ENCODE measurements at regions not wholly inside any gene's neighbourhood (a gene's known extent, or its start where the extent isn't known, plus 50 kb on each side); places are given as distances from the start of the nearest gene placed in this dataset.

DNA sequence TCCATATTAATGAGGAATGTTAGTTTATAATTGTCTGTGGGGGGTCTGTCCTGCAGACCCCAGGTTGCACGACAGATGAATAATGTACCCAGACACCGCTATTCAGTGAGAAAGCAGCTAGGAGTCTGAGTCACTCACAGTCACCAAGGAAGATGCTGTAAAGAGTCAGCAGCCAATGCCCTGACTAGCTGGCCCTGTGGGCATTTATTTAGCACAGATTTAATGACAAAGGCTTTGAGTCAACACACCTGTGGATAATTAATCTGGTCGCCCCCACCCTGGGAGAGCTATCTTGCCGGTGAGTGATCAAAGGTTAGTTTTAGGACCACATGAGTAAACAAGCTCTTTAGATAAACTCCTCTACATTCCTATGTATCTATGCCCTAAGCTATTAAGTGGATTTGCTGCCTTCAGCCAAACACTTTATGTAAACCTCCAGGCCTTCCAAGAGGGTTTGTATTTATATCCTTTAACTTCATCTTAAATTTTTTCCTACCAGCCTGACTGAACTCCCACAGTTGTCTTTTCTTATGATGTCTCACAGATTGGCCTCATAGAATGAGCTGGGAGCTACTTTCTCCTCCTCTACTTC is 180.0 kb upstream of the ADCY1 start:
- H3K79me2 ChIP-seq (ENCODE audit: insufficient read depth, low read depth, low read length), result no peaks in the 10 kb centered on the region
- no peak overlapping the region for H2AFZ ChIP-seq (ENCODE audit: low read length)
- H3K9me2 ChIP-seq (ENCODE audit: insufficient read depth, low read length), result no peaks in the 10 kb centered on the region
- H3K9me3 ChIP-seq (ENCODE audit: low read length), result no peaks in the 10 kb centered on the region
- H3K4me1 ChIP-seq (ENCODE audit: insufficient read depth, low read length, poor library complexity, severe bottlenecking), result no peaks in the 10 kb centered on the region
- BruUV-seq (replicated peaks), result no TSS peak
- no peak overlapping the region for H3K27ac ChIP-seq (ENCODE audit: low read depth, low read length, poor library complexity, severe bottlenecking)
- ChIA-PET CTCF (ENCODE audit: unreplicated experiment) (no interaction called here), POLR2A (no interaction called here)
- no peak overlapping the region for H3K4me3 ChIP-seq (ENCODE audit: low read depth, low read length, poor library complexity, severe bottlenecking)
- TF ChIP-seq, protein P1, sequence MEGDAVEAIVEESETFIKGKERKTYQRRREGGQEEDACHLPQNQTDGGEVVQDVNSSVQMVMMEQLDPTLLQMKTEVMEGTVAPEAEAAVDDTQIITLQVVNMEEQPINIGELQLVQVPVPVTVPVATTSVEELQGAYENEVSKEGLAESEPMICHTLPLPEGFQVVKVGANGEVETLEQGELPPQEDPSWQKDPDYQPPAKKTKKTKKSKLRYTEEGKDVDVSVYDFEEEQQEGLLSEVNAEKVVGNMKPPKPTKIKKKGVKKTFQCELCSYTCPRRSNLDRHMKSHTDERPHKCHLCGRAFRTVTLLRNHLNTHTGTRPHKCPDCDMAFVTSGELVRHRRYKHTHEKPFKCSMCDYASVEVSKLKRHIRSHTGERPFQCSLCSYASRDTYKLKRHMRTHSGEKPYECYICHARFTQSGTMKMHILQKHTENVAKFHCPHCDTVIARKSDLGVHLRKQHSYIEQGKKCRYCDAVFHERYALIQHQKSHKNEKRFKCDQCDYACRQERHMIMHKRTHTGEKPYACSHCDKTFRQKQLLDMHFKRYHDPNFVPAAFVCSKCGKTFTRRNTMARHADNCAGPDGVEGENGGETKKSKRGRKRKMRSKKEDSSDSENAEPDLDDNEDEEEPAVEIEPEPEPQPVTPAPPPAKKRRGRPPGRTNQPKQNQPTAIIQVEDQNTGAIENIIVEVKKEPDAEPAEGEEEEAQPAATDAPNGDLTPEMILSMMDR (conservative IDR thresholded peaks at IDR 0.05; ENCODE audit: low read length), result no peak
- TF ChIP-seq EZH2phosphoT487 (IDR thresholded peaks at IDR 0.05; ENCODE audit: borderline replicate concordance, low read depth, low read length), result no peak
- DNase-seq (ENCODE audit: low spot score), result no peak
- intact Hi-C loops (cut with micrococcal nuclease; ENCODE audit: unreplicated experiment), result no loop called here
- no peak overlapping the region for H3K4me2 ChIP-seq (ENCODE audit: low read length)
- H3K36me3 ChIP-seq (ENCODE audit: insufficient read depth, low read length), result no peaks in the 10 kb centered on the region
- no peaks in the 10 kb centered on the region for H4K20me1 ChIP-seq (ENCODE audit: insufficient read depth, low read length)

DNA sequence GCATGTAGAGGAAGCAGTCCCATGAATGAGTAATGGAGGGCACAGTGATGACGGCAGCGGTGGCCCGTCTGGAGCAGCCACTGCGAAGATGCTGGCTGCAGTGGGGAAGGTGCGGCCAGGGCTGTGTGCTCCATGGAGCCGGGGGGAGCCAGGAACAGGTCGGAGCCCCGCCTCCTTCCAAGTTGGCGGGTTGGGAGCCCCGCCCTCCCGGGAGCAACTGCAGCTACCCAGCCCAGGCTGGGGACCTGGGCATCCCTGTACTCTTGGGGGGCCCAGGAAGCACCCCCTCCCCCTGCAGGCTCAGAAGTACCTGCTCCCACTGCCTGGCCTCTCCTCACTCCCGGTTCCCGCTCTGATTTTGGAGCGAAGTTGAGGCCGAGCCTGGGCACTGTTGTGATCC is 175.1 kb upstream of the ADCY1 start:
- CTCF ChIA-PET (ENCODE audit: unreplicated experiment), result no interaction called here
- TF ChIP-seq, protein P1 (conservative IDR thresholded peaks at IDR 0.05; ENCODE audit: low read length), result no peak
- TF ChIP-seq EZH2phosphoT487 (IDR thresholded peaks at IDR 0.05; ENCODE audit: borderline replicate concordance, low read depth, low read length), result no peak
- Histone ChIP-seq H3K27ac (ENCODE audit: low read depth, low read length, poor library complexity, severe bottlenecking) (no peak overlapping the region), H4K20me1 (ENCODE audit: insufficient read depth, low read length) (no peaks in the 10 kb centered on the region), H3K36me3 (ENCODE audit: insufficient read depth, low read length) (no peaks in the 10 kb centered on the region), H3K79me2 (ENCODE audit: insufficient read depth, low read depth, low read length) (no peaks in the 10 kb centered on the region), H2AFZ (ENCODE audit: low read length) (no peak overlapping the region), H3K9me3 (ENCODE audit: low read length) (no peaks in the 10 kb centered on the region), H3K4me1 (ENCODE audit: insufficient read depth, low read length, poor library complexity, severe bottlenecking) (no peaks in the 10 kb centered on the region), H3K9me2 (ENCODE audit: insufficient read depth, low read length) (no peaks in the 10 kb centered on the region), H3K4me3 (ENCODE audit: low read depth, low read length, poor library complexity, severe bottlenecking) (no peak overlapping the region), H3K4me2 (ENCODE audit: low read length) (no peak overlapping the region)
- BruUV-seq (replicated peaks), result no TSS peak
- POLR2A ChIA-PET, result no interaction called here
- no peak for DNase-seq (ENCODE audit: low spot score)
- intact Hi-C loops (cut with micrococcal nuclease; ENCODE audit: unreplicated experiment), result no loop called here

DNA sequence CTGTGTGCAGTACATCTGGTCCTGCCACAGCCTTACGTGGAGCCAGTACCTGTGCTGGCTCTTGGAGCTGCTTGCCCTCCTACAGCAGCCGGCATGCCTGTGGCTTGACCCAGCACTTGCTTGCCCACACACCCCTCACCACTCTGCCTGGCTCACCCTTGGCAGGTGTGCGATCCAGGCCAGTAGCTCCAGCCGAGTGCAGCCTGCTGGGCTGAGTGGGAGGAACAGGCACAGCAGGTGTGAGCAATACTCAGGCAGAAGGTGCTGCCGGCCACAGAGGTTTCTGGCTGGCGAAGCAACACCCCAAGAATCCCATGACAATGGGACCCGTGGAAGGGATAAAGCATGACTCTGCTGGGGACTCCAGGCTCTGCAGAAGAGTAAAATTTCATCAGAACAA is 173.5 kb upstream of the ADCY1 start:
- Histone ChIP-seq H3K27ac (ENCODE audit: low read depth, low read length, poor library complexity, severe bottlenecking) (no peak overlapping the region), H3K9me2 (ENCODE audit: insufficient read depth, low read length) (no peaks in the 10 kb centered on the region), H3K9me3 (ENCODE audit: low read length) (no peaks in the 10 kb centered on the region), H3K36me3 (ENCODE audit: insufficient read depth, low read length) (no peaks in the 10 kb centered on the region), H3K4me1 (ENCODE audit: insufficient read depth, low read length, poor library complexity, severe bottlenecking) (no peaks in the 10 kb centered on the region), H4K20me1 (ENCODE audit: insufficient read depth, low read length) (no peaks in the 10 kb centered on the region), H3K4me2 (ENCODE audit: low read length) (no peak overlapping the region), H2AFZ (ENCODE audit: low read length) (no peak overlapping the region), H3K4me3 (ENCODE audit: low read depth, low read length, poor library complexity, severe bottlenecking) (no peak overlapping the region), H3K79me2 (ENCODE audit: insufficient read depth, low read depth, low read length) (no peaks in the 10 kb centered on the region)
- DNase-seq (ENCODE audit: low spot score), result no peak
- POLR2A ChIA-PET, result no interaction called here
- no peak for TF ChIP-seq EZH2phosphoT487 (IDR thresholded peaks at IDR 0.05; ENCODE audit: borderline replicate concordance, low read depth, low read length)
- TF ChIP-seq, protein P1 (conservative IDR thresholded peaks at IDR 0.05; ENCODE audit: low read length), result no peak
- CTCF ChIA-PET (ENCODE audit: unreplicated experiment), result interaction anchor here (0.6 kb wide), 1 partner anchor 221 kb away, joined by 3 read pairs; no protein-coding TSS in a partner anchor
- intact Hi-C loops (cut with micrococcal nuclease; ENCODE audit: unreplicated experiment), result no loop called here
- no TSS peak for BruUV-seq (replicated peaks)
